HG03460 (cell line): ENCODE measurements at regions not wholly inside any gene's neighbourhood (a gene's known extent, or its start where the extent isn't known, plus 50 kb on each side); places are given as distances from the start of the nearest gene placed in this dataset.

Experiments used
- ATAC-seq: cut with Tn5 transposase; IDR thresholded peaks from one replicate; pipeline ENCODE4 v1.9.1; 2021; ENCODE audit not compliant: unreplicated experiment

DNA sequence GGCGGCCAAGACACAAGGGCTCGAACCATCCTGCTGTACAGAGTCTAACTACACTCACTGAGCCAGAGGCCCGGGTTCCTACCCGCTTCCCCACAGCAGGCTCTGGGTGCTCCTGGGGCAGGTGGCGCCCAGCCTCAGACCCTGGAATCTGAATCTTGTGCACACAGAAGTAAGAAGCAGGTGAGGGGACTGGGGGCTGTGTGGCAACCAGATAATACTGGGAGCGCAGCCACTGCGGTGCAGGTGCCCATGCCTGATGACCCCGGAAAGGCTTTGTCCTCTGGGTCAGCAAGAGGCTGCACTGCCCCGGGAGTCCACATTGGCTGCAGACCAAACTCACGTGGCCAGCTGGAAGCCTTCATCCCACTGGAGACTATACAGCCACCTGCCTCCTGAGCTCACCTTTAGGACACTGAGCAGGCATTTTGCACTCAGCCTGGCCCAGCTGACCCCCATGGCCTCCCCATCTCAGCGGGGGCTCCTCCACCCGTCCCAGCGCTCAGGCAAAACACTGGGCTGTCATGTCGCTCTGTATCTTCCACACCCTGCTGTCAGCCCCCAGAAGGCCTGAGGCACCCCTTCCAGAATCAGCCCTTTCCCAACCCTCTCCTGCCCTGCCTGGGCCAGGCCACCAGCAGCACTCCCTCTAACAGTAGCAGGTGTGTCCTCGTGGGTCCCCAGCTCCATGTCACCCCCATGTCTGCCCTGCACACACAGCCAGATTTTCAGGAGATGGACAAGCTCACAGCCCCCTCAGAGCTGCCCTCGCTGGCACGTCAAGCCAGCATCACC is 101.0 kb upstream of the IQSEC1 start:
- no peak for ATAC-seq

DNA sequence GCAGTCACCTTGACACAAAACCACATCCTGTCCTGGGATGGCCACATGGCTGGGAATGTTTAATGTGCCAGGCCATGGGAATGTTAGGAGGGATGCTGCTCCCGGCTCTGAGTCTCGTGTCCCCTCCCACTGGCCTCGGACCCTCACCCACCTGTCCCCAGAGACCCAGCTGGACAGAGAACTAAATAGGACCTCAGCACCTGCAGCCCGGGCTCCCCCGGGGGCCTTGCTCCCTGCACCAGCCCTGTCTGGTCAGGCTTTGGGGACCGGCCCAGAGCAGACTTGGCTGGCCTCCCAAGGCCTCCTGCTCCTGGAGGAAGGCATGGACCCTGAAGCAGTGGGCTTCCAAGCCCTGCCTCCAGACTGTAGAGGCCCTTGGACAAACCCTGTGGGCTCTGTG is 100.0 kb upstream of the IQSEC1 start:
- no peak for ATAC-seq

DNA sequence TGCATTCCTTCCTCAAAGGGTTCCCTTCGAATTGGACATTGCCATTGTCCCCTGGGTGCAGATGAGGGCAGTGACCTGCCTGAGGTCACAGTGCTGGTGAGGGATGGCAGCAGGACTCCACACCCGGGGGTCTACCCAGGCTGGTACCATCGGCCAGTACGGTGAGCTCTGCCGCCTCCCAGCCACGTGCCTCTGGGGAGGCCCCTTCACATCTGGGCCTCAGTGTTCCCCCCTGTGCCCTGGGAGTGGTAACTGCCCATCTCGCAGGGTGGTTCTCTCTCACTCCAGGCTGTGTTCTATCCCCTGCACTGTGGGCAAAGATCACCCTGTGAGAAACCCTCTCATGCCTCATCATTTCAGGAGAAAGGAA is 99.4 kb upstream of the IQSEC1 start:
- no peak for ATAC-seq

DNA sequence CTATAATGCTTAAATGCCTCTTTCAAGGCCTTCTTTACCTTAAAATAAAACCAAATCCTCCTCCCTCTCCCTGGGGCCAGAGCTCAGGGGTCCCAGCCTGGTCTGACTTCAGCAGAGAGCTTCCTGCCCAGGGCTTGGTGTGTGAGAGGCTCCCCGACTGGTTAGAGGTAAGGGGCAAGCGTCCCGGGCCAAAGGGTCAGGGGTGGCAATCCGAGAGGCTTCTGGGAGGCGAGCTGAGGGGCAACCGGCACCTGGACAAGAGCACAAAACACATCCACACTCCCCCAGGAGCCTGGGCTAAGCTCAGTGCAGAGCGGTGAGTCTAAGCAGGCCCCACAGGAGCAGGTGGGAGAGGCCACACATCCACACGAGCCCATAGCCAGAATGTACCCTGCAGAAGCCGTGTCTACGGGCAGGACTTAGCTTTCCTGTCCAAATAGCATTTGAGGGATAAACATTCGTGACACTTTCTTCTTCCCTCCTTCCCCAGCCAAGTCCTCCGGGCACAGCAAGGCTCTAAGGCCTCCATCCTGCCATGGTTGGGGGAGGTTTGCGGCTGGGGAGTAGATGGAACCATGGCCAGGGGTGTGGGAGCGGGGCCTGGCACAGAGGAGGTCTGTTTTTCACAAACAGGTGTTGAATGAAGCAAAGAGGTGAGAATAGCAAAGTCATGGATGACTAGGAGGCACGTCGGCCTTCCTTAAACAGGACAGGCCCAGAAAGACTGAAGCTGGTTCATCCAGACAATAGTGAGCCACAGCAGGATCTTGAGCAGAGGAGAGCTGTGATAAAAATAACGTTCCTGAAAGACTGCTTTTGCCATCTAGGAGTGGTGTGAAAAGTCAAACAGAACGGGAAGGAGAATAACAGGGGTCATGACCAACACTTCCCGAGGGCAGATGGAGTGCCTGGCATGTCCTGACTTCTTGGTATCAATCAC is 98.7 kb upstream of the IQSEC1 start:
- ATAC-seq: no peak

DNA sequence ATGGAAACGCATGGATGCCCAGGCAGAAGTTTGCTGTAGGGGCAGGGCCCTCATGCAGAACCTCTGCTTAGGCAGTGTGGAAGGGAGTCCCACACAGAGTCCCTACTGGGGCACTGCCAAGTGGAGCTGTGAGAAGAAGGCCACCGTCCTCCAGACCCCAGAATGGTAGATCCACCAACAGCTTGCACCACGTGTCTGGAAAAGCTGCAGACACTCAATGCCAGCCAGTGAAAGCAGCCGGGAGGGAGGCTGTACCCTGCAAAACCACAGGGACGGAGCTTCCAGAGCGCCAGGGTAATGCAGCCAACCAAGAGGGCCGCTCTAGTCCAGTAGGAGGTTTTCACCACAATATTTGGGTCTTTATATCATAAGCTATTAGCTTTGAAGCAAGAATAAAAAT is 97.1 kb upstream of the IQSEC1 start:
- ATAC-seq: no peak

DNA sequence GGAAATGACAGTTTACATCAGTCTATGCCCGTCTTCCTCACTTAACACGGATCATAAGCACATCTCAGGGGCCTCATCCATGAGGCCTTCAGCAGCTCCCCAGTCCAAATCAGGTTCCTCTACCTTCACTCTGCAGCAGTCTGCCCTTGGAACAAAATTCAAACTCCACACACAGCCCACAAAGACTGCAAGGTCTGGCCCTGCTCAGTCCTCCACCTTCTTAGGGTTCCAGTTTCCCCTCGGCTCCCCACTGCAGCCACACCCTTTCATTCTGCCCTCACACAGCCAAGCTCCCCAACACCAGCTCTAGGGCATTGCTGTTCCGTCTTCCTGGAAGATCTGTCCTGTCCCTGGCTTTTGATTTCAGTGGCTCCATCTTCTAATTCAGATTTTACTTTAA is 95.2 kb upstream of the IQSEC1 start:
- ATAC-seq: no peak

DNA sequence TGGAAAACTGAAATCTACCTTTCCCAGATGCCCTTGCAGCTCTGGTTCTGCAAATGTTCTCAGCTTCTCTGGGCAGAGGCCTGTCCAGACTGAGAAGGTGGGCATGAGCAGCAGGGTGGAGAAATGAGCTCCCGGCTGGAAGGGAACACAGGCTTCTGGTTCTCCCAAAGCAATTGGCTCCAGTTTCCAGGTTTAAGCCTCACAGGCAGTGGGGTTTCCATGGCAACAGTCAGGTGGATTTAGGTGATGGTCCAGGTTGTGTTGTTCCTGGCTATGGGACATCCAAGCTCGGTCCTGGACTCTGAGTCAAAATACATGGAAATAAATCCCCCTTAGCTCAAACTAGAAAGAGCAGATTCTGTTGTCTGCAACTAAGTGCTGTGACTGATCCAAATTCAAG is 94.6 kb upstream of the IQSEC1 start:
- no peak for ATAC-seq

DNA sequence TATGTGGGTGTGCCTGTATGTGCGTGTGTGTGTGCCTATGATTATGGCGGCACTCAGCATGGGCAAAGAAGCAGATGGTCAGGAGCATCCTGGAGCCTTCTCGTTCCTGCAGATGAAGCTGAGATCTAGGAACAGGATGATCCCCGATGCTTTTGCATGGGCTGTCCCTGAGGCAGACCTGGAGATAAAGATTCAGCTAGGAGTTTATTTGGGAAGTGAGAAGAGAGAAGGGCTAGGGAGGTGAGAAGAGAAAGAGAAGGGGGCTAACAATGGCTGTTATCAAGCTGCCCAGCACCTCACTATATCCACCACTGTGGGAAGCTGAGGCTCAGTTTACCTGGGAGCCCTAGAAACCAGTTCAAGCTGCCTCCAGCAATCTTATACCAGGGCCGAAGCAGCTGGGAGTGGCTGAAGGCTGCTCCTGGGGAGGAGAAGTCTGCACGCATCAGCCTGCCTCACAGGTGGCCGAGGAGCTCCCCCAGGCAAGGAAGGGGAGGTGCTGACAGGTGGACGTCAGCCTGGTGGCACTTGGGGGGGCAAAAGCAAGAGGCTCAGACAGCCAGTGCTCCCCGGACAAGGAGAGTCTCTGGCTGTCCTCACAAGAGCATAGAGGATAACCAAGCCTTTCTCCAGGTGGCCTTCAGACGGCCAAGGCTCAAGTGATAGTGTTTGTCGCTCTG is 94.0 kb upstream of the IQSEC1 start:
- no peak for ATAC-seq

DNA sequence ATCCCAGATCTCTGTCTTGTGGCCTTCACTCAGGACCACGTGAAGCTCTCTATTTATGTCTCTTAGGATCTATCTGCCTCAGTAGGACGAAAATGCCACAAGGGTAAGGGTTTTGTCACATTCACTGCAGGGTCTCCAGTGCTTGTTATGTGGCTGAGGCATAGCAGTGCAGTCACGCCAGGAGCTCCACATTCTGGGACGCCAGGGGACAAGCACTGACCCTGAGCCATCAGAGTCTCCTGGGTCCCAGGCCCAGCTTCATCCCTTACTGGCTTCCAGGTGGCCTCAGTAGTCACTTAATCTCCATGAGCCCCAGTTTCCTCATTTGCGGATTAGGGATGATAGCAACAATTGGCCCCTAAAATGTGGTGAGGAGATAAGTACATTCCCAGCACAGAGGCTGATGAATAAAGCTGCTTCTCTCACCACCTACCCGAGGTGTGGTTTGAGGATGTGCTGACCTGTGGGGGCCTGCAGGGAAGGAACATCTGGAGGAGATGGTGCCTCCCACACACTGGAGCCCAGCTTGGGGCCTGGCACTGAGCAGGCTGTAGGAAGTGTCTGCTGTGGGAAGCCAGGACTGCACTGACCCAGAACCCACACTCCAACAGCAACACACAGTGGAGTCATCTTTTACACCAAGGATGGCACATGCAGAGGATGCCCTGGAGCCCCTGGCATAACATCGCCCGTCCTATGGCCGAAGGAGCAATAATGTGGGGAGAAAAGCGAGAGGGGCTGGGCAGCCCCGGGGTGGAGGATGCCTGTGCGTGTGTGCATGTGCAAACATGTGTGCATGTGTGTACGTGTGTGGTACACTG is 93.2 kb upstream of the IQSEC1 start:
- ATAC-seq: no peak

DNA sequence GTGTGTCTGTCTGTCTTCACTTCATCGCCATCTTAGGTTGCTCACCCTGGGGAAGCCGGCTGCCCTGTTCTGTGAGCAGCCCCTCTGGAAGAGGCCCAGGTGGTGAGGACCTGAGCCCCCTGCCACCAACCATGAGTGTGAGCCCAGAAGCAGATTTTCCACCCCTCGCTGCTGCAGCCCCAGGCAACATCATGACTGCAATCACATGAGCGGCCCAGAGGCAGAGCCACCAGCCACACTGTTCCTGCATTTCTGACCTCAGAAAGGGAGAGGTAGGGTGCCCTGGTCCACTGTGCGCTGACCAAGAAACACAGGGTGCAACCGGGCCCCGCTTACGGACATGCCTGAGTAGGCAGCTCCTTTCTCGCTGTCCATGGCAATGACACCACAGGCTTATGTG is 92.3 kb upstream of the IQSEC1 start:
- no peak for ATAC-seq

DNA sequence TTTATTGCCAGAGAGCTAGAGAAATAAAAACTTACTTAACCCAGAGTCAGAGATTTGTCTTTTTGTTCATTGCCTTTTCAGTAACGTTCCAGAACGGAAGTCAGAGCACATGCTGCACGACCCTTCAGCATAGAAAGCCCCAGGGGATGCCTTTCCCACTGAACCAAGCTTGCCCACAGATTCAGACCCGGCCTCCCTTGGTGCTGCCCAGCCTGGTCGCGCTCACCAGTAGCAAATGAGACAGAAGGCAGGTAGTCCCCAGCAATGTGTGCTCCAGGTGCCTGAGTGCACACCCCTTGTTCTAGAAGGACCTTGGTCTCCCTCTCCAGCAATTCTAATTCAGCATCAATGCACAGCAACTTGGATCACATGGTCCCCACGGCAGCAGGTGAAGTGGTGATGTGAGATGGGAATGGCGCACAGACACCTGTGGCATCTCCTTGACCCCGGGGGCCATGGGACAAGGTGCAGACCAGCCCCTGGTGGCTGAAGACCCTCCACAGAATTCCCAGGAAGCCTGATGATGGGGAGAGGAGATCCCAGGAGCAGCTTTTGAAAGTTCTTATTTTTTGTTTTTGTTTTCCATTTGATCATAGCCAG is 91.8 kb upstream of the IQSEC1 start:
- no peak for ATAC-seq

DNA sequence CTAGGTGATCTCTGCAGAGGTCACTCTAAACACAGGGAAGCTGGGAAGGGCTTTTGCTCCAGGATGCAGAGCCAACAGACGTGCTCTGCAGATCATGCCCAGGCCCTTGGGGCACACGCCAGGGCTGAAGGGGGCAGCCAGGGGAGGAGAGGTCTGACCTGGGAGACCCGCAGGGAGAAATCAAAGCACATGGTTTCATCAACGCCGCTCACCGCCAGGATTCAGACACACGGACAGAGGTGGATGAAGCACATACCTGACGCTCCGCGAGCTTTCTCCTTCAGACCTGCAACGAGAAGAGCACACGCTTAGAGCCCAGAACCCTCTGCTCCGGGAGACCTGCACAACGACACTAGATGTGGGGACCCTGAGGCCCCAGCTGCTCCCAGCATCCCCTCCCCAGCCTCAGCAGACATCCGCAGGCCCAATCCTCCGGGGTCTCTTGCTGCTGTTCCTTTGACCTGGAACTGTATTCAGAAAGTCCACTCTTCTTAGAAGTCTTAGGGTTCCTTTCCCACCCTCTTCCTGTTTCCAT is 90.7 kb upstream of the IQSEC1 start:
- no peak for ATAC-seq

DNA sequence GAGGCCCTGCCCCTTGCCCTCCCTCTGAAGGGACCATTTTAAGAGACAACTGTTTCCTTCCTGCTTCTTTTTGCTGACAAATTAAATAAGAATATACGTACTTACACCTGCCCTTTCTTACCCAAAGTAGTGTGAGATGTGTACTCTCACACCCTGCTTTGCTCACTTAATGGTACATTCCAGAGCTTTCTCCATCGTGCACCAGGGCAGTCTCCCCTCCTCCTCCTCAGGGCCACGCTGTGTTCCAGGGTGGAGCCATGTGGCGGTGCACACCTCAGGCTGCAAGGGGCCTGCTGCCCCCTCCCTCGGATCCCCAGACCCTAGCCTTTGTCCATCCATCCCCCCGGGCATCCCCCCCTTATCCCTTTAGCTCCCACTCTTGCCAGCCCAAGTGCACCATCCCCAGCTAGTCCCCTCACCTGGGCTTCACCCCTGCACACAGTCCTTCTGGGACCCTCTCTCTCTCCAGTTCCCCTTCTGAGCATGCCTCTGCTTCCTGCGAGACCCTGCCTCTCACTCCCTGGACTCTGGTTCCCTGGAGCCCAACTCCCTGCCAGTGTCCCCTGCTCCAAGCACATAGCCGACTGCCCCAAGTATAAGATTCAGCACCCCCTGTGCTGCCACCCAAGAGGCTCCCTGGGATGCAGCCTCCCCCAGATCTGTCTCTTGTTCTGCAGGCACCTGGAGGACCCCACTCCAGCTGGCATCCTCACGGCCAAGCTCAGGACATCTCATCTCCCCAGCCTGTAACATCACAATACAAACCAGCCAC is 89.5 kb upstream of the IQSEC1 start:
- ATAC-seq: no peak

DNA sequence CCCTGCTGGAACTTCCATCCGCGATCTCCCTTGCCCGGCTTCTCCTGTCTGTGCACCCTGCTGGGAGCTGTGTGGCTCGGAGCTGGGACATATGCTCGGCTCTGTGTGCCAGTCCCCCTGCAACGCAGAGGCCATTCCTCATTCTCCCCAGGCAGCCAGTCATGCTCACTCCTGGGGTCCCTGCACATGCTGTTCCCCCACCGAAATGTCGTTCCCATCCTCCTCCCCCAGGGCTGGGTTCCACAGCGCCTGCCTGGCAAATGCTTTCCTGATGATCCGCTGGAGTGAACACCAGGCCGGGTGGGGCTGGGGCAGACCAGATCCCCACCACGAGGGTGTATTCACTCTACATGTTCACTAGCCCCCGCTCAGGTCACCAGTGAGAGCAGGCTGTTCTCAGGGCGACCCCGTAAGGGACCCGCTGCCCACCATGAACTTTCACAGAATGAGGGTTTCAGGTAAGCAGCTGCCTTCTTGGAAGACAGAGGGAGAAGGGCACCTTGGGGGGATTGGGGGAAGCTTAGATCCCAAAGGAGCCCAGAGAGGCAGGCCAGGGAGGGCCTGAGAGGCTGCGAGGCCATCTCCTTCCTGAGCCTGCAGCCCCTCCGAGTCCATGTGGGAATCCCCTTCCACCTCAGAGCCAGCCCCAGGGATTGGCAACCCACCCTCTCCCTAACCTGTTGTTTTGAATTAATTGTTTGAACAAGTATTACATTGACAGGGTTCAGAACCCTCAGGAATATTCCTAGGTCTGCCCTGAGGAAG is 88.7 kb upstream of the IQSEC1 start:
- no peak for ATAC-seq

DNA sequence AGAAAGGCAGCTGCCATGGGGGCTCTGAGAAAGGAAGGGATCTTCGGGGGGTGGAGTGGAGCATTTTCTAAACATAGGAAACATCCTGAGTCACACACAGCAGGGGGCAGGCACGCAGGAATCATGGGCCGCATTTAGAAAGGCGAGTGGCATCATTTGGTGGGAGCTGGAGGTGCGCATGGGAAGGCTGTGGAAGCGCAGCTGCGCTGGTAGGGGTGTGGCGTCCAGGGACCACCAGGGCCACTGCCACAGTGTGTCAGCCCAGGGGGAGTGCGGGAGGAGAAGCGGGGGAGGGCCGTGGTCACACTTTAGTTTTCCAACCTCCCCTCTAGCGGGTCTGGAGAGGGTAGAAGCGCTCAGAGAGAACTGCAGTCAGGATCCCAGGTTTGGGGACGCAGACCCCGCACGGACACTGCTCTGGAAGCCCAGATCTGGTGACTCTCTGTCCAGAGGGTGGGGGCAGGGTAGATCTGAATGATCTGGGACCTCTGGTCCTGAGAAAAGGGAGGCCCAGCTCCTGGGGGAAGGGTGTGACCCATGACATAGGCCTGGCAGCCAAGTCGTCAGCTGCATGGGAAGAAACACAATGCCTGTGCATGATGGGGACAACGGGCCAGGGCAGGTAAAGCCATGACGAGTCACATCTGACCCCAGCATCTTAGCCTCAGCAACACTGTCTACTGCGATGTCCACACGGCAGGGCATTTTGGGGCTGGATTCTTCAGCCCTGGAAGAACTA is 88.0 kb upstream of the IQSEC1 start:
- ATAC-seq: no peak

DNA sequence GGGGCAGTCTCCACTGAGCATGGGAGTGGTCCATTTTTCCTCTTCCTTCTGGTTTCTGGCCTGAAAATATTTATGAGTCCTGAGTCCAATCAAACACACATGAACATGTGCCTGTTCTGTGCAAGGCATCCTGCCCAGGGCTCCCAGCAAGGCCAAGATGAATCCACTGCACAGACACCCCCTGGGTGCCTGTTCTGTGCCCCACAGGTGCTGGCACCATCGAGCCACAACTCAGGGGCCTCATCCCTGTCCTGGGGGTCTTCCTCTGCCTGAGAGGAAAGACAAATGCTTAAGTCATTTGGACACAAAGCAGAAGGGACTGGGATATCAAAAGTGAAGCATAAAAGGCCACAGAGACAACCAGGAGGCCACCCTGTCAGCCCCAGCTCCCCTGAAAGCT is 87.4 kb upstream of the IQSEC1 start:
- ATAC-seq: no peak

DNA sequence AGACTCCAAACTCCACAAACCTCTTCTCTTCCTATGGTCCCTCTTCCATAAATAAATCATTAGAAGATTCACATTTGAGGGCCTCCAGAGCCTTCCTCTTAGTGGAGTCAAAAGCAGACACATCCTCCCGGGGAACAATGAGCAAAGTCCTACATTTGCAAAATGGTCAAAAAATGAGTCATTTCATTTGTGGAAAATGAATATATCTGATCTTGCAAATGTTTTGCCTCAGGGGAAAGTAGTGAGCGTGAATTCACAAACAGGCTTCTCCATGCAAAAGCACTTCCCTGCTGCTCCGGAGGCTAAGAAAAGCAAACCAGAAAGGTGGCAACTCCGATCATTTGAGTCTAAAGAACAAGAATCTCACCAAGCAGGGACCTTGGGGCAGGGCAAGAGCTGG is 86.7 kb upstream of the IQSEC1 start:
- no peak for ATAC-seq

DNA sequence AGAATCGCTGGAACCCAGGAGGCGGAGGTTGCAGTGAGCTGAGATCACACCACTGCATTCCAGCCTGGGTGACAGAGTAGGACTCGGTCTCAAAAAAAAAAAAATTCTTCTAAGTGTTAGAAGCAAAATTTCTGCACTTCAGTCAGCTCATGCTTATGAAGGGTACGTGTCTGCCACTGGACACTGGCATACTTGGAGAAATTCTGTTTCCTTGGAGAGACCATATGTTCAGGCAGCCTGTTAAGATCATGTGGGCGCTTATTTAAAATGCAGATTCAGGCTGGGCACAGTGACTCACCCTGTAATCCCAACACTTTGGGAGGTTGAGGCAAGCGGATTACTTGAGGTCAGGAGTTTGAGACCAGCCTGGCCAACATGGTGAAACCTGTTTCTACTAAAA is 85.6 kb upstream of the IQSEC1 start:
- ATAC-seq: no peak
